Stomach (tissue), 8 donors: ENCODE measurements at regions not wholly inside any gene's neighbourhood (a gene's known extent, or its start where the extent isn't known, plus 50 kb on each side); places are given as distances from the start of the nearest gene placed in this dataset.
A peak's percentile ranks its signal among the peaks of the same experiment; 100 is the strongest.

Experiments
- DNase-seq, 2 donors: peaks; one replicate each; pipeline versions ENCODE4 v3.0.0 to v3.0.0-alpha.2; 2013 to 2019
- H3K27ac ChIP-seq, 5 donors: fragments of 200-600 bp in 4 of 5; sonication (generic) in 4 of 5; one replicate each; pipeline ENCODE4 v1.5.1; 2013 to 2019; ENCODE audit warnings: mild to moderate bottlenecking in 1 of 5, moderate library complexity in 1 of 5
- H3K27me3 ChIP-seq, 3 donors: fragments of 200-600 bp; sonication (generic); one replicate each; pipeline ENCODE4 v1.5.1; 2017 to 2019; ENCODE audit warnings: mixed run types in 1 of 3
- H3K36me3 ChIP-seq, 4 donors: fragments of 200-600 bp; sonication (generic); 1 replicate in 3 of 4; 2 replicates in 1 of 4; pipeline ENCODE4 v1.5.1; 2016 to 2019
- H3K4me1 ChIP-seq, 4 donors: fragments of 200-600 bp; sonication (generic); one replicate each; pipeline ENCODE4 v1.5.1; 2016 to 2019
- H3K4me3 ChIP-seq, 4 donors: fragments of 200-600 bp; sonication (generic) in 3 of 4; one replicate each; pipeline ENCODE4 v1.5.1; 2016 to 2019; ENCODE audit warnings: mild to moderate bottlenecking in 1 of 4
- H3K9me3 ChIP-seq, 4 donors: fragments of 200-600 bp; sonication (generic); one replicate each; pipeline ENCODE4 v1.5.1; 2016 to 2019
- CTCF ChIP-seq, 7 experiments: fragments of 450-650 bp in 4 of 7; fragments of 200-600 bp in 3 of 7; sonication (generic) in 3 of 7; IDR thresholded peaks; one replicate each; pipeline ENCODE4 v1.5.1; 2016 to 2019; ENCODE audit warnings: antibody characterized with exemption in 7 of 7, control low read depth in 2 of 7, mild to moderate bottlenecking in 1 of 7
- EP300 ChIP-seq: sonication (generic); formaldehyde crosslinking; IDR thresholded peaks from one replicate; pipeline ENCODE4 v1.6.1; 2017; ENCODE audit warnings: antibody characterized with exemption
- POLR2A ChIP-seq, 4 donors: fragments of 450-650 bp; IDR thresholded peaks; one replicate each; pipeline ENCODE4 v1.6.1; 2016; ENCODE audit warnings: antibody characterized with exemption in 4 of 4, control low read depth in 2 of 4, mild to moderate bottlenecking in 1 of 4, moderate library complexity in 1 of 4
- POLR2AphosphoS5 ChIP-seq, 3 donors: sonication (generic); formaldehyde crosslinking; IDR thresholded peaks; one replicate each; pipeline ENCODE4 v1.6.1; 2016; ENCODE audit warnings: antibody characterized with exemption in 3 of 3
- WGBS, 5 donors: extraction: QIAGEN DNeasy Blood & Tissue Kit in 3 of 5; methylation state at CpG; one replicate each; pipeline versions ENCODE4 v1.1.5 to v1.1.7; 2013 to 2018; 5-methylcytosine and 5-hydroxymethylcytosine counted together
- intact Hi-C: fragments of 100-400 bp; cut with DNase I; formaldehyde crosslinking; loops from one replicate; pipeline ENCODE4 v1.15.1; 2023; ENCODE audit warnings: low total_unique reads
- small RNA-seq, 4 donors: library from RNA; depleted of rRNA; stranded (forward); fragments of <200 nt; gene quantifications; one replicate each; pipeline ENCODE3, GENCODE V24; 2016
- donor health status: healthy with polysubstance abuse.
- donor health status: Bipolar disorder and iron deficiency.
- donor health status: healthy.

- Histone ChIP-seq H3K36me3 (peaks cover 0 to 31% (median 19%) of the 10 kb centered on the region in 4 donors), H3K27me3 (no peaks in the 10 kb centered on the region), H3K27ac (no peak overlapping the region), H3K4me1 (peaks cover 0 to 13% (median 4%) of the 10 kb centered on the region in 4 donors), H3K4me3 (no peak overlapping the region), H3K9me3 (no peaks in the 10 kb centered on the region)
- peak; percentile 32 to 76 for DNase-seq
- intact Hi-C loops, result no loop called here
- TF ChIP-seq CTCF (IDR thresholded peaks at IDR 0.05), result peak in 5 of 7 experiments; percentile 21 to 86 (median 75)
- TF ChIP-seq POLR2A (IDR thresholded peaks at IDR 0.05), result no peak
- 42 to 51% (median 46%) methylated on average over 14 of the region's 14 CpGs for WGBS, 5 donors
Observed at GRCh38 chr10:94279835-94280709, 82.7 kb downstream of the NOC3L start.

- no peak overlapping the region for H3K27ac ChIP-seq
- no peak overlapping the region for H3K4me3 ChIP-seq
- peaks cover 0 to 42% (median 26%) of the 10 kb centered on the region in 4 donors for H3K36me3 ChIP-seq
- no peak for DNase-seq
- no peaks in the 10 kb centered on the region for H3K27me3 ChIP-seq
- peaks cover 0 to 8% (median 4%) of the 10 kb centered on the region in 4 donors for H3K4me1 ChIP-seq
- intact Hi-C loops, result no loop called here
- no peaks in the 10 kb centered on the region for H3K9me3 ChIP-seq
- 91 to 97% (median 93%) methylated on average over 5 of the region's 5 CpGs for WGBS, 5 donors
- no peak for TF ChIP-seq POLR2AphosphoS5 (IDR thresholded peaks at IDR 0.05)
- no peak for TF ChIP-seq EP300
- no peak for TF ChIP-seq POLR2A (IDR thresholded peaks at IDR 0.05)
- TF ChIP-seq CTCF (IDR thresholded peaks at IDR 0.05), result no peak
Observed at GRCh38 chr10:94281654-94282053, 81.1 kb downstream of the NOC3L start.

- H3K36me3 ChIP-seq, result peaks cover 0 to 40% (median 26%) of the 10 kb centered on the region in 4 donors
- no peaks in the 10 kb centered on the region for H3K27me3 ChIP-seq
- peaks cover 0 to 8% (median 4%) of the 10 kb centered on the region in 4 donors for H3K4me1 ChIP-seq
- TF ChIP-seq POLR2A (IDR thresholded peaks at IDR 0.05) (no peak), EP300 (no peak), CTCF (IDR thresholded peaks at IDR 0.05) (no peak), POLR2AphosphoS5 (IDR thresholded peaks at IDR 0.05) (no peak)
- no peak overlapping the region for H3K4me3 ChIP-seq
- intact Hi-C loops, result no loop called here
- H3K27ac ChIP-seq, result no peak overlapping the region
- no peaks in the 10 kb centered on the region for H3K9me3 ChIP-seq
- 52 to 75% (median 70%) methylated on average over 2 of the region's 2 CpGs for WGBS, 5 donors
- DNase-seq, result no peak
Observed at GRCh38 chr10:94282369-94282768, 80.4 kb downstream of the NOC3L start.

Small RNA genes in the stretch of these regions (small RNA-seq; reads per million reads assigned to genes)
- gene RNU6-657P, result 0 reads per million in 4 donors
